ENCODE measurements at regions not wholly inside any gene's neighbourhood (a gene's known extent, or its start where the extent isn't known, plus 50 kb on each side); places are given as distances from the start of the nearest gene placed in this dataset.
A peak's percentile ranks its signal among the peaks of the same experiment; 100 is the strongest.
"Not testable (repeated sequence)": the region's sequence is repeated elsewhere in the genome, so short reads cannot be mapped to it uniquely, and the experiment has no call there.

DNA sequence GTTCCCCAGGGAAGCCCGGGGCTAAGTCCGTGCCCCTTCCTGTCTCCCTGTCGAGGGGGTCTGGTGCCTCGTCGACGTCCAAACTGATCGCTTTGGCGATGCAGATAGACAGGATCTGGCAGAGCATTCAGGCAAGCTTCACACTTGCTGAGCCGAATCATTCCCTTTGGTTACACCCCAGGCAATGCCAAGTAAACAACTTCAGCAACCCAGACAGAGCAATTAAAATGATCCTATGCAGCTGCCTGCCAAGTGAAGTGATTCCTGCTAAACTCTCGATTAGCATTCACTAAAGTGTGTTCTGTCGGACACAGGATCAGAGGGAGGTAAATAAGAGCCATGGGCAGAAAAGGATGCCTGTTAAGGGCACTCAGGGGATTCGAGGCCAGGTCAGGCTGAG, 108.2 kb upstream of the RAB12 start:
- DNase-seq = no peak

DNA sequence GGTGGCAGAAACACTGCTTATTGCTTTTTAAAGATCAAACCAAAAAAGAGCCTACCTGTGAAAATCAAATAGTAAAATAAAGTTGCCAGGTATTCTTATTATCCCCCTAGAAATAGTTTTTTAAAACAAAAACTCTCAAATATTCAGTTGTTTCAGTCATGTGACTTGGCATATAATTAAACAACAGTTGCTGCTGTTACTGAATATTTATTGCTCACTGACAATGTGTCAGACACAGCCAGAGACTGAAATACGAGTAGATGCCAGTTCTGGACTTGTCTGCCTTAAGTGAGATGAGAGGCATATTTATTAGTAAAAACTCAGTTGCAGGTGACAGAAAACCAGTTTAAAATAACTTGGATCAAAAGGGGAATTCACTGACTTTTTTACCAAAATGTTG, 106.0 kb upstream of the RAB12 start:
- no peak for DNase-seq

DNA sequence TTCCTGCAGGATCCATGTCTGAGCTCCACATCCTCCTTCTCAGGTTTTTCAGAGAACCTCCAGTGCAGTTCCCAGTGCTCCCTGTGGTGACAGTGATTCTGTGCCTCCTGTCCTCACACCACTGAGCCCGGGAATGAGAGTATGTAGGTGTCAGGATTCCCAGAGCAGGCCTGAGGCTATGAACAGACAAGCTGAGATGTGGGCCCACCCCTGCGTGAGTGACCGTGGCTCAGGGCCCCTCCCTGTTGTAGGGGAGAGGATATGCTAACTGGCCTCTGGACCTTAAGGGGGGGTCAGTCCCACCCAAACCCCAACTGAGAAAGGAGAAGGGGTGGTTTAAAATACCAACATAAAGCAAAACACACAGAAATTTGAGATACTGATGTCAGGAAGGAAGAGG, 104.8 kb upstream of the RAB12 start:
- DNase-seq = no peak

DNA sequence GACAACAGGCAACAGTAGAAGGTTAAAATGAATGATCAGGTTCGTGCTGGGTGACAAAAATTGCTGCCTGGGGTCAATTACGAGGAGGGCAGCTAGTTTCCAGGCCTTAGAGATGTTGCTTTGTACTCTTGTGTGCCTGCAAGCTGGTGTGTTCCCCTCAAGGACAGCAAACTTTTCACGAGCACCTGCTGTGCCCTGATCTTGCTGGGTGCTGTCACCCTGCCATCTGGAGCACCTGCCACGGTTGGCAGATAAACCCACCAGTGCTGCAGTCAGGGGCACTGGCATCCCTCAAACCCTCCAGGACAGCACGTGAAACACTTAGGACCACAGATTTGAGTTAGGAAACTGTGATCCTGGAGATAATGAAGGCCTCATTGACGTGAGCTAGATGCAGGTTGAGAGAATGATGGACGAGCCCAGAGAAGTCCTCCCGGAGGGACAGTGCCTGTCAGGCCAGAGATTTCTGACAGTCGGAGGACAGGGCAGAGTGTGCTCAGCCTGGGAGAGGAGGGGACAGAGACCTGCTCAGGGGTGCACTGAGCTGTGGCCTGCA, 104.3 kb upstream of the RAB12 start:
- DNase-seq = no peak

DNA sequence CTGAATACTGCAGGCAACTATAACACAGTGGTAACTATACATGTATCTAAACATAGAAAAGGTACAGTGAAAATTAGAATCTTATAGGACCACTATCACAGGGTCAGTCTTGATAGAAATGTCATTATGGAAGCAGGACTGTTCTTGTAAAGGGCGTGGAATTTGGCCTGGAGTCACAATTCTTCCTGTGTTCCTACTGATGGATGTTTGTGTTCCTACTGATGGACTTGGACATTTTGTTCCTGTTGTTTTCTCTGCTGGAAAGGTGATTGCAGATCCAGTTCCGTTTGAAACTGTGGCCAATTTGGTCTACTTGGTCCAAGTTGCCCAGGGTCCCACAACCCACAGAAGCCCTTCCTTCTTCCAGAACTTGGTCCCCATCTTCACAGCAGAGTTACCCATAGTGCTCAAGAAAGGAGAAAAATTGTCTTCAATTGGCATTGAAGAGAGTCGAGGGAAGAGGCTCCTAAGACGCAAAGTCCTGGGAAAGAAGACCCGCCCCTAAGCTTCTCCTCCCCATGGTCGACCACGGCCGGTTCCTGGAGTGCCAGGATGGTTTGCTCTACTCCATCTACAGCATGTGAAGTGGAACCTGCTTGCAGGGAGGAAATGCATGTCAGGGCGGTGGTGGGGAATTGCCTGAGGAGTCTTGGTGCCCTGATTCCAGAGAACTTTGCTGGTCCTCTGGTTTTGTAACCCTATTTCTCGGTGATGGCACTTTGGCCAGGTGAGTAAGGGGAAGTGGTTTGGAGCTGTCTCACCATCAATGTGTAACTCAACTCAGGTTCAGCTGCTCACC, 102.8 kb upstream of the RAB12 start:
- DNase-seq = no peak

DNA sequence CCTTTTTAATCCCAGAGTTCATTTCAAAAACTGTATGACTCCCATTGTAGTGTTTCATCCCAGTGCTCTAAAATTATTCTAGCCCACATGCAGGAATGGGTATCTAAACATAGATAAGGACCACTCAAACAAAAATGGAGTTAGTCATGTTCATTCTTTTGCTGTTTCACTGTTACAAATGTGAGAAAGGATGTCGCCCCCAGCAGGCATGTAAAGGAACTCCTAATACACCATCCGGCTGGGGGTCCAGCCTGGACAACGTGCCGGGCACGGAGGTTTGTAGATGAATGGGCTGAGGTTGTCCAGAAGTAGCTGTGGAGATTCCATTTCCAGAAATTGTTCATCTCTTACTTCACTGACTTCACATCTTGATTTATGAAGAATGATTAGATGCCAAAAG, 101.9 kb upstream of the RAB12 start:
- DNase-seq = peak; percentile 3

DNA sequence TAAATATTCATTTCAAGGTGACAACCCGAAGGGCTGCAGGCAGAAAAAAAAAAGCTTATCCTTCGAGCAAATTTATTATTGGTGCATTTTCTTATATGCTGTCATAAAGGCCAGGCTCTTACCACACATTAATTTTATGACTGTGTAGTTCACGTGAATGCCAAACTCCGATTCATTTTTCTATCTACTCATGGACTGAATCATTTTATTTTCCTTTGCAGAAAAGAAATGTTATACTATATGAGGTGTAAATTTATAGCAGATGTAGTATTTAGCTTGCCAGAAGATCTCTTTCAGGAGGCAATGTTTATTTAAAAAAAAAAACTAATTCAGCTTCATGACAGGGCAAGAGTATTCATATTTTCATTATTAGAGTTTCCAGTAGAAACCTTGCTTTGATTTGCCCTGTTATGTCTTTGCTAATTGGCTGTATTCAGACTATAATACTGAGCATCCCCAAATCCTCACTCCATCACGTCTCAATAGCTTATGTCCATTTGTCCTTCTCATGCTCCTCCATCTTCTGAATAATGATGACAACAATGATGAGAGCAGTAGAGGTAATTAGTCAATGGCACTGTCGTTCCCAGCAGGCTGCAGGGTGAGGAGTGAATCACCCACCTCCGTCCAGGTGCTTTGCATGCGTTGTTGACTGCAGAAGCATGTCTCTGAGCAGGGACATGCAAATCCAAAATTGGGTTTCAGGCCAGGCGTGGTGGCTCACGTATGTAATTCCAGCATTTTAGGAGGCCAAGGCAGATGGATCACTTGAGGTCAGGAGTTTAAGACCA, 101.1 kb upstream of the RAB12 start:
- DNase-seq = no peak

DNA sequence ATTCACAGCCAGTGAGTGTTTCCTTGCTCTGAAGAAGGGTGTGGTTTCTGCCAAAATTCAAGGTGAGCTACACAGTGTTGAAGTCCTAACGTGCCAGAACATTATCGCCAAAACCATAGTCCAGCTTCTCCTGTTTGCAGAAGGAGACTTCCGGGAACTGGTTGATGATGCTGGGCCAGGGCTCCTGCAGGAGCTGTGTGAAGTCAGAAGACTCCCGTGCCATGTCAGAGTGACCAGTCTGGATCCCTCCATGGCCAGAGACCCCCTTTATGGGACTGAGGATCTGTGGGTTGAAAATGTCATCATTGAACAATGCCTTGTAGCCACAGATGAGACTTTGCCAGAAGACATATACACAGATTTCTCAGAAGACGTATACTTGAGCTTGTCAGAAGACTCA, 96.0 kb upstream of the RAB12 start:
- DNase-seq = no peak

DNA sequence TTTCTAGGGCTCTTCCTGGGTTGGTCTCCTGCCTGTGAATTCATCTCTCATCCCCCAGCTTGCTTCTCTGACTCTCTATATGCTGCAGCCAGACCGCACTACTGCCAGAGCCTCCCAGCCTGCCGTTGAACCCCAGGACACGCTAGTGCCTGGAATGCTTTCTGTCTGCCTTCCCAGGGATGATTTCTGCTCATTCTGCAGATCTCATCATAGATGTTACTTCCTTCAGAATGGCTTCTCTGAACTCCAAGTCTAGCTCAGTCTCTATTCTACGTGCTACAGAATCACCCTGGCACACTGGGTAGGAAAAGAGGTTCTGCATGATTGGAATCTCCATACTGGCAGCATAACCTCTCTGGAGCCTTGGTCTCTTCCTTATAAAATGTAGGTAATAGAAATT, 94.8 kb upstream of the RAB12 start:
- no peak for DNase-seq

DNA sequence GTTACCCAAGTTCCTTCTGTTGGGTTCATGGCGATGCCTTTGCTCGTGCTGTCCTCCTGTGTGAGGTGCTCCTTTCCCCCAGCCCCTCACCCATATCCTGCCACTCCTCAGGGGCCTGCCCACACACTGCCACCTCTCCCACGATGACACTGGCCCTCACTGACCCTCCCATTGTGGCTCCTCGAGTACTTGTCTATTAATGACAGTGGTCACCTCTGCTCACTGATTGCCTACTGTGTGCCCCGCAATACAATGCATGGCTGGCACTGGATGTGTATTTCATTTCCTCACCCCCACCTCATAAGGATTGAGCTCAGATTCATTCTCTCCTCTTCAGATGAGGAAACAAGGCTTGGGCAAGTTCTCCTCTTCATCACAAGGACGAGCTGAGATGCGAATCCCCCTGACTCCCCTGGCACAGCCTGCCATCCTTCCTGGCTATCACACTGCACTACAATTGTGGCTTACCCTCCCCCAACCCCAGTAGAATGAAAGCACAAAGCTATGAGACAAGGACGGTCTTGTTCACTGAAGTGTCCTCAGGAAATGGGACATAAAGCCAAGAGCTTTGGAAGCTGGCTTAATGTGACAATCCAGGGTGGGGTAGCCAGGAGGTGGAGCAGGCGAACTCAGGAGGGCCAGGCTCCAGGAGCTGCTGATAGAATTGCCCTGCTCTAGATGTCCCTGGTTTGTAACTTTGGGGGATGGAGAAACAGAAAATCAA, 93.9 kb upstream of the RAB12 start:
- no peak for DNase-seq

DNA sequence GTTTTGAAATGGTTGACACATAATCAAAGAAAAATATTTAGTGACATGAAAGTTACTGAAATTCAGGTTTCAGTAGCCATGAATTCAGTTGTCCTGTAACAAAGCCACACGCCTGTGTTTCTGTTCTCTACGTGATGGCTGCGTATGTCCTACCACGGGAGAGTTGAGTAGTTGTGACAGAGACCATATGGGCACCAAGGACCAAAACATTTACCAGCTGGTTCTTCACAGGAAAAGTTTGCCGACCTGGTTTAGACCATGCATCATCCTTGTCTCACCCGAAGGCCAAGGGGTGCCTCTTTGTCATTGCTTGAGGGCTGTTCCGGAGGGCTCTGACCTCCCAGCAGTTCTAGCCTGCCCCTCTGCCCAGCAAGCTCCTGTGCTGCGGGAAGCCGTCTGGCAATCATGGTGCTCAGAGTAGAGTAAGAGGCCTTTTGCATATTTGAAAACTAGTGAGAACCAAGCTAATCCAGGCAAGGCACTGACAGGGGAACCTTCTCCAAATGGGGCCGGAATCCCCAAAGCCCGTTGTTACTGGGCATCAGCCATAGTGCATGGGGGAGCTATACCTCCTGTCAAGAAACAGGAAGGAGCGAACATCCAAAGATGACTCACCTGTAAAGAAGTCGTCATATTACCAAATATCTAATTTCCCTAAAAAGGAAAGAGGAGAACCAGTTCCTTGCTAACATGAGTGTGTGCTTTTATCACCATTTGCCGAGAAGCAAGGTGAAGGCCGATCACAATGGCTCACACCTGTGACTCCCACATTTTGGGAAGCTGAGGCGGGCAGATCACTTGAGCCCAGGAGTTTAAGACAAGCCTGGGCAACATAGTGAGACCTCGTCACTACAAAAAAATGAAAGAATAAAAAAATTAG, 92.6 kb upstream of the RAB12 start:
- DNase-seq = no peak

DNA sequence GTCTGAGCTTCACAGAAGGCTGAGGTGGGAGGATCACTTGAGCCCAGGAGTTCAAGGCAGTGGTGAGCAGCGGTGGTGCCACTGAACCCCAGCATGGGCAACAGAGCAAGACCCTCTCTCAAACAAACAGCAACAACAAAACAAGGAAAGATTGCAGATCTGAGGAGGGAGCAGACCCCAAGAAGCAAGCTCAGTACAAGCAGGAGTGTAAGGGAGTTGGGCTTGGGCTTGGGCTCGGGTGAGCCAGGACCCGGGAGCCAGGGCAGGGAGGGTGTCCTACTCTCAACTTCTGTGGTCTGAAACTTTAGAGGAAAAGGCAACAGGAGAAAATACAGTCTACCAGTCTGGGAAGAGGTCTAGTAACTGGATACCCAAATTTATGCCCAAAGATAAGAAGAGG, 92.0 kb upstream of the RAB12 start:
- no peak for DNase-seq

DNA sequence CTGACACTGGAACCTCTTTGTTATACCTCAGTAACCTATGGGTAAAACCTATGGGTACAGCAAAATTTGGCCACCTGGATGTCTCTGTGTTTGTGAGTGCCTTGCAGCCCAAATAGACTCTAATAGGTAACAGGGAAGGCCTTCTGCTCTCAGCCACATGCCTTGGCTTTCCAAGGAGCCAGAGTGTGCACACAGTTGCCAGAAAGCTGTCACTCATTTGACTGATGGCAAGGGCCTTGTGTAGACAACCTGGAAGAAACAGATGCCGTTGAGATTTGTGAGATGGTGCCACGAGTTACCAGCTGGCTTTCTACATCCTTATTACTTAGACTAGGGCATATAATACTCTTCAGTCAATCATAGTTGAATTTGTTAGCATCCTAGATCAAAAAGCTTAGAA, 90.1 kb upstream of the RAB12 start:
- no peak for DNase-seq

DNA sequence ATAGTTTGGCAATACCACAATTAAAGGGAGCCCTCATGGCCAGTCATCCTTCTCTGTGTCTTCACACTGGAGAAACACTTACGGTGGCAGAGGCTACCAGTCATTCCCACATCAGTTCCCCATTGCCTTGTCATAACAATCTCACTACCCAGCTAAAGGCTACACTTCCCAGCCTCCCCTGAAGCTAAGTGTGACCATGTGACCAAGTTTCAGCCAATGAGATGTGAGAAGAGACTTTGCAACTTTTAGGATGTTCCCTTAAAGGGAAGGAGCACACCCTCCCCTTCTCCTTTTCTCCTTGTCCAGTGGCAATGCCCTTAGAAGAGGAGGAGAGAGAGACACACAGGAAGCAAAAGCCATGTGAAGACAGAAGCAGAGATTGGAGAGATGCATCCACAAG, 89.0 kb upstream of the RAB12 start:
- DNase-seq = no peak

DNA sequence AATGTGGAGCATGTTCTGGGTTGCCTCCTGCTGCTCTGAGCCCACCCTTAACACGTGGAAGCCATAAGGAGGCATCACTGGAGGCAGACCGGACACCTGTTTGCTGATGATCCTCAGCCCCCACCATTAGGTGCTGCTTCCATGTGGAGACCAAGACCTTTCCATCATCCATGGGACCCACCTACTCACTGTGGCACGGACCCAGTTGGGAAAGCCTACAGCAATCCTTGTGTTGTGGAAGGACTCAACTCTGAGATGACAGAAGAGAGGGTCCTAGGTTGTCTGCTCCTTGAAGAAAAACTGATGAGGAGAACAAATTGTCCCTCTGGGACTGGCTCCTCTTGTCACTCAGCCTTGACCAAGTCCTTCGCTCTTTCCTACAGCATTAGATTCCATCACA, 86.5 kb upstream of the RAB12 start:
- DNase-seq = no peak

DNA sequence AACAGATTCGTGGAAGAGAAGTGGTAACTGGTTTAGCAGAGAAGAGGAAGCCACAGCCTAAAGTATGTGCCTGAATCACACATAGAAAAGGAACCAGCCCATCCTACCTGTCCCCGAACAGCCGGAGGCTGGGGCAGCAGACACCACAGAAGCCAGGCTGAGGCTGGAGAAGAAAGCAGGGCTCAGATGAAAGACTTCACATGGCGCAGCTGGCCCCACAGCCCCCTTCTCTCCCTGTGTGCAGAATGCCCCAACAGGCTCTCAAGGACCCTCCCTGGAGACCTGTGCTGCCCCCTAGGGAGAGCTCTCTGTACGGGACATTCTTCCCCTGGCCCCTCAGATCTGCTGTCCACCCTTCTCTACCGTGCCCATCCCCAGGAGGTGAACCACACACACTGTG, 83.5 kb upstream of the RAB12 start:
- DNase-seq = peak; percentile 3

DNA sequence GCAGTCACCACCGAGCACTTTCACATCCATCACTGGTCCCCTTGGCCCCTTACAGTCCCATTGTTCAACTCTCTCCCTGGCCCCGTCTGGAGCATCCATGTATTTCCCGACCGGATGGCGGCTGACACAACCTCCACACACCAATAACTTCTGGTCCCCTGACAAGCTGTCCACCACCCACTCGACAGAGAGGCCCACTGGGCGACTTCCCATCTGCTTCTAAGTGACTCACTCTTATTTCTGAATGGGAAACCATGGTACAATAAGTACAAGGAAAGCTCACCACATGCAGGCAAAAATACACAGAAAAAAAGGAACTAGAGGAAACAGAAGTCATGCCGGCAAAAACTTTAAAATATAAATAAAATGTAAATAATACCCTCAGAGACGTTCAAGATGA, 82.9 kb upstream of the RAB12 start:
- DNase-seq = no peak

DNA sequence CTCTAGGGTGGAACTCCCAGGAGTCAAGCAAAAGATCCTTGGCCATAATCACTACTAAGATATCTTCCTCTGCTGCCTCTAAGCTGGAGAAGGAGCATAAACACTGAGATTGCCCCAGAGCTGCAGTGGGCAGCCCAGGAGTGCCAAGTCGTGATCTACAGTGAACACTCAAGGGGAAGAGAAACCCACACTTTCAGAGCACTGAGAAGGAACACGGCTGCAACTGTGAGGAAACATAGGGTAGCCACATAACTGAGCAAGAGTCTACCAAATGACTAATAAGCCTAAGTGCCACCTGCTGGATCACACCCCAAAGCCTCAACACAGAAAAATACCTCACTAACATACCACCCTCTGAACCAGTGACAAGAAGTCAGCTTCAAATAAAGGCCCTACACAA, 79.6 kb upstream of the RAB12 start:
- DNase-seq = no peak

DNA sequence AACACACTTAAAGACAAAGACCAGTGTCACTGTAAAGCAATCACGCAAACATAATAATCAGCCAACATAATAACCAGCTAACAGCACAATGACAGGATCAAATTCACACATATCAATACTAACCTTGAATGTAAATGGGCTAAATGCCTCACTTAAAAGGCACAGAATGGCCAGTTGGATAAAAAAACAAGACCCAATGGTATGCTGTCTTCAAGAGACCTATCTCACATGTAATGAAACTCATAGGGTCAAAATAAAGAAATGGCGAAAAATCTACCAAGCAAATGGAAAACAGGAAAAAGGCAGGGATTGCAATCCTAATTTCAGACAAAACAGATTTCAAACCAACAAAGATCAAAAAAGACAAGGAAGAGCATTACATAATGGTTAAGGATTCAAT, 78.2 kb upstream of the RAB12 start:
- not testable (repeated sequence) for DNase-seq

DNA sequence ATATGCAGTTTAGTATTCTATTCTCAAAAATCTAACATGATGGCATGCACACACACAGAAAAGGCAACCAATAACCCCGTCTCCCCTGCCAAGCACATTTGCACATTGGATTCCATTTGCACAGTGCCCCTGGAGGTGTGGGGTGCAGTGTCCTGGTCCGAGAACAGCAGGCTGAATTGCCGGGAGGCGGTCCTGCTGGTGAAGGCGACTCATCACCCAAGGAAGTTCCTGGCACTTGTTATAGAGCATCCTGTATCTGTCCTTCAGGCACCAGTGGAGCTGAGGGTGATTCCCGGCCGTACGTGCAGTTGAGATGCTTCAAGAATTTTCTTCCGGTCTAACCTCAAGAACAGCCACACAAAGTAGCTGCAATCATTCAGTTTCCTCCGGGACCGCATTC, 73.0 kb upstream of the RAB12 start:
- no peak for DNase-seq

DNA sequence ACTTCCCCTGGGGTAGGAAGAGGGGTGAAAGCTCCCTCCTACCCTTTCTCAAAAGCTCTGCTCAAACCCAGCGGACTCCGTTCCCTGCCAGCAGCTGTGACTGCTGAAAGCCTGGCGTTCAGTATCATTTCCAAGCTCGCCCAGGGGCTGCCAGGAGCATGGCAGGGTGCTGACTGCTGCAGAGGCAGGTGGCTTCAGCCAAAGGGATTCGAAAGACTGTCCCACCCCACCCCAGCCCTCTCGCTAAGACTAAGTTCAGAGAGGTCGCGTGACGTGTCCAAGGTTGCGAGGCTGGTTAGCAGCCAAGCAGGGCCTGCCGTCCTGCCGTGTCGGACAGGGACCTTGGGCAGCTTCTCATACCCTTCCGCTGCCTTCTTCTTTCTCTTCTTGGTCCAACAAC, 72.3 kb upstream of the RAB12 start:
- no peak for DNase-seq

DNA sequence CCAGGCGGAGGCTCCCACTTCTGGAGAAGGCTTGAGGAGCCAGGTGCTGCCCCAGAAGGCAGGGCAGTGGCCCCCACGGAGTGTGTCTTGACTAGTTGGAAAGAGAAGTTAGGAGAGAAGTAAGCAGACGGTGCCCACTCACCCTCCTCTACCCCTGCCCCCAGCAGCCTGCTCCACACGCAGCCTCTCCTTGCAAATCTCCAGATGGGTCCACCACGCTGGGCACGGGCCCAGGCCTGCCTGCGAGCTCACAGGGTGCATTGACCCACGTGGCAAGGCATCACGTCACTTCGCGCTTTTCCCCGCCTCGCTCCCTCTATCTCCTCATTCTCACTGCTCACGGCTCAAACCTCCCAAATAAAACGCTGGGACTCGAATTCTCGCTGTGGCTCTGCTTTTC, 71.8 kb upstream of the RAB12 start:
- no peak for DNase-seq

DNA sequence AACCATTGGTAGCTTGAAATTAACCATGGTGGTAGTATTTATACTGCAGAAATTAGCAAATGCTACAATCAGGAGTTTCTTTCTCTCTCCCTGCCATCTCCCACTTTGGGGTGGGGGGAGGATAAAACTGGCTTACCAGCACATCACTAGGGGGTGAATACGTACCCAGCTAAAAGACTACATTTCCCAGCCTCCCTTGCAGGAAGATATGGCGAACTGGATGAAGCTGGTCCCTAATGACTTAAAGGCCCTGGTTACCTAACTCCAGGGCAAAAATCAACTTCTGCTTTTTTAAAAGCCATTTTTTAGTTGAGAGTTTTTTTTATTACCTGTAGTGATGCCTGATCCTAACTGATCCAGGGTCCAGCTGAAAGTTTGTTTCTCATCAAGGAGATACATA, 70.3 kb upstream of the RAB12 start:
- DNase-seq = no peak
